Ishikawa (cell line): ENCODE measurements at regions not wholly inside any gene's neighbourhood (a gene's known extent, or its start where the extent isn't known, plus 50 kb on each side); places are given as distances from the start of the nearest gene placed in this dataset.

ENCODE experiments used
- CREB1 ChIP-seq: IDR thresholded peaks from 2 replicates; pipeline ENCODE4 v1.6.1; 2012; ENCODE audit warnings: low read depth
- EGR1 ChIP-seq: IDR thresholded peaks from 2 replicates; pipeline ENCODE4 v1.6.1; 2012
- EP300 ChIP-seq: IDR thresholded peaks from 2 replicates; pipeline ENCODE4 v1.6.1; 2012; ENCODE audit warnings: borderline replicate concordance
- REST ChIP-seq: IDR thresholded peaks from 2 replicates; pipeline ENCODE4 v1.6.1; 2012; ENCODE audit warnings: low read depth, mild to moderate bottlenecking
- TEAD4 ChIP-seq: IDR thresholded peaks from 2 replicates; pipeline ENCODE4 v1.6.1; 2012
- YY1 ChIP-seq: IDR thresholded peaks from 2 replicates; pipeline ENCODE4 v1.6.1; 2012; ENCODE audit warnings: low read depth

- TF ChIP-seq EP300: no peak
- no peak for TF ChIP-seq EGR1
- TF ChIP-seq REST: no peak
- TF ChIP-seq YY1: no peak
- no peak for TF ChIP-seq CREB1
- TF ChIP-seq TEAD4: no peak
Observed at GRCh38 chr11:109153836-109154235, 268.2 kb upstream of the C11orf87 start.
